ENCODE measurements at regions not wholly inside any gene's neighbourhood (a gene's known extent, or its start where the extent isn't known, plus 50 kb on each side); places are given as distances from the start of the nearest gene placed in this dataset.

DNA sequence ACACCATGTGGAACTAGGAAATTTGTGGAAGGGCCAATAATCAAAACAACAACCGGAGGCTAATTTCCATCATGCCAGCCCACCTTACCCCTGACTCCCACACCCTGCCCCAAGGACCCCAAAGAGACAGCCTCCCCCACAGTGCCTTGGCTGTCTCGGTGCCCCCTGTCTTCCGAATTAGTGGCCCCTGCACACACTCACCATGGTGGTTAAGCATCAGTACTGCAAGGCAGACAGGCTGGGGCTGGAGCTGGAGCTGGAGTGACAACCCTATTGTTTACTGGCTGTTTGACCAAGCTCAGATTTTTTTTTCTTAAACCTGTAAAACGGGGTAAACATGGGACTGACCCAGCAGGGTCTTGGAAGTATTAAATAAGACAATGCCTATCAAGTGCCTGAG is 238.0 kb downstream of the TFAP2C start:
- no peaks in the 10 kb centered on the region for H3K36me3 ChIP-seq
- peaks cover 38% of the 10 kb centered on the region for H3K4me1 ChIP-seq
- no peaks in the 10 kb centered on the region for H3K27me3 ChIP-seq
- intact Hi-C loops (cut with DNase I) = no loop called here
- H3K4me3 ChIP-seq = no peak overlapping the region
- TF ChIP-seq POLR2AphosphoS5 (IDR thresholded peaks at IDR 0.05; ENCODE audit: insufficient read depth in 1 of 2, low read depth in 1 of 2) (no peak), POLR2A (IDR thresholded peaks at IDR 0.05) (no peak)
- TF ChIP-seq, protein P1, sequence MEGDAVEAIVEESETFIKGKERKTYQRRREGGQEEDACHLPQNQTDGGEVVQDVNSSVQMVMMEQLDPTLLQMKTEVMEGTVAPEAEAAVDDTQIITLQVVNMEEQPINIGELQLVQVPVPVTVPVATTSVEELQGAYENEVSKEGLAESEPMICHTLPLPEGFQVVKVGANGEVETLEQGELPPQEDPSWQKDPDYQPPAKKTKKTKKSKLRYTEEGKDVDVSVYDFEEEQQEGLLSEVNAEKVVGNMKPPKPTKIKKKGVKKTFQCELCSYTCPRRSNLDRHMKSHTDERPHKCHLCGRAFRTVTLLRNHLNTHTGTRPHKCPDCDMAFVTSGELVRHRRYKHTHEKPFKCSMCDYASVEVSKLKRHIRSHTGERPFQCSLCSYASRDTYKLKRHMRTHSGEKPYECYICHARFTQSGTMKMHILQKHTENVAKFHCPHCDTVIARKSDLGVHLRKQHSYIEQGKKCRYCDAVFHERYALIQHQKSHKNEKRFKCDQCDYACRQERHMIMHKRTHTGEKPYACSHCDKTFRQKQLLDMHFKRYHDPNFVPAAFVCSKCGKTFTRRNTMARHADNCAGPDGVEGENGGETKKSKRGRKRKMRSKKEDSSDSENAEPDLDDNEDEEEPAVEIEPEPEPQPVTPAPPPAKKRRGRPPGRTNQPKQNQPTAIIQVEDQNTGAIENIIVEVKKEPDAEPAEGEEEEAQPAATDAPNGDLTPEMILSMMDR (IDR thresholded peaks at IDR 0.05) = no peak
- H3K9me3 ChIP-seq = no peaks in the 10 kb centered on the region
- no peak for DNase-seq (ENCODE audit: extremely low spot score in 2 of 2)
- no peak overlapping the region for H3K27ac ChIP-seq

DNA sequence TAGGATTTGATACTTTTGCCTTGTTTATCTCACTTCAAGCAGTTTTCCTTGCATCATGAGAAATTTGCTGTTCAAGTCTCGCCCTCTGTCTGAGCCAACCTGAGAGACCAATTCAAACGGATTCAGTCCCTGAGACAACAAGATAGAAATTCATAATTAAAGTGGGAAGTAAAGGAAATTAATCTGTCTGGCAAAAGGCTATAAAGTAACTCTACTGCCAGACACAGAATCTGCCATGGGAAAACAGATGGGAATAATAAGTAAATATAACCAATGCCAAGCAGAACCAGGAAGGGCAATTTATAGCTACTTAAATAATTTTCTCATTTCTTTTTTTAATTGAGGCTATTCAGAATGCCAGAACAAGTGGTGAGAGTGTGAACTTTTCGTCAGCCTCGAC is 239.6 kb downstream of the TFAP2C start:
- H3K27me3 ChIP-seq = no peaks in the 10 kb centered on the region
- H3K4me1 ChIP-seq = peaks cover 38% of the 10 kb centered on the region
- H3K4me3 ChIP-seq = no peak overlapping the region
- DNase-seq (ENCODE audit: extremely low spot score in 2 of 2) = no peak
- no peaks in the 10 kb centered on the region for H3K9me3 ChIP-seq
- TF ChIP-seq POLR2AphosphoS5 (IDR thresholded peaks at IDR 0.05; ENCODE audit: insufficient read depth in 1 of 2, low read depth in 1 of 2) (no peak), POLR2A (IDR thresholded peaks at IDR 0.05) (no peak)
- TF ChIP-seq, protein P1 (IDR thresholded peaks at IDR 0.05) = no peak
- intact Hi-C loops (cut with DNase I) = no loop called here
- no peak overlapping the region for H3K27ac ChIP-seq
- no peaks in the 10 kb centered on the region for H3K36me3 ChIP-seq

DNA sequence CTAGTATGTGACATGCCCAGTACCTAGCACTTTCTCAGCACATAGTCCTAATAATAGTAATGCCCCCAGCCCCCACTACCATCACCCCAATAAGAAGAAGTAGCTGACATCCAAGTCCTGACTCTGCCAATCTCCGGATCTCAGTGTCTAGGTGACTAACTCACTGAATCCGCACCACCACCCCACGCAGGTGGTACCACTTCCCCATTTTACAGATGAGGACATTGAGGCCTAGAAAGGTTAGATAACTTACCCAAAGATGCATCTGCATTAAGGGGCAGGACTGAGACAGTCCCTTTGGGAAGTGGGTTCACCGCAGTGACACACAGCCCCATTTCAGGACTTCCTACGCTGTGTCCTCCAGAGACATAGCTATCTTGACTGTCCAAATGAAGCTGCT is 241.2 kb downstream of the TFAP2C start:
- DNase-seq (ENCODE audit: extremely low spot score in 2 of 2) = no peak
- Histone ChIP-seq H3K27ac (no peak overlapping the region), H3K4me3 (no peak overlapping the region), H3K36me3 (no peaks in the 10 kb centered on the region), H3K9me3 (no peaks in the 10 kb centered on the region), H3K4me1 (peaks cover 39% of the 10 kb centered on the region), H3K27me3 (no peaks in the 10 kb centered on the region)
- no peak for TF ChIP-seq POLR2A (IDR thresholded peaks at IDR 0.05)
- no peak for TF ChIP-seq POLR2AphosphoS5 (IDR thresholded peaks at IDR 0.05; ENCODE audit: insufficient read depth in 1 of 2, low read depth in 1 of 2)
- TF ChIP-seq, protein P1 (IDR thresholded peaks at IDR 0.05) = no peak
- intact Hi-C loops (cut with DNase I) = no loop called here

DNA sequence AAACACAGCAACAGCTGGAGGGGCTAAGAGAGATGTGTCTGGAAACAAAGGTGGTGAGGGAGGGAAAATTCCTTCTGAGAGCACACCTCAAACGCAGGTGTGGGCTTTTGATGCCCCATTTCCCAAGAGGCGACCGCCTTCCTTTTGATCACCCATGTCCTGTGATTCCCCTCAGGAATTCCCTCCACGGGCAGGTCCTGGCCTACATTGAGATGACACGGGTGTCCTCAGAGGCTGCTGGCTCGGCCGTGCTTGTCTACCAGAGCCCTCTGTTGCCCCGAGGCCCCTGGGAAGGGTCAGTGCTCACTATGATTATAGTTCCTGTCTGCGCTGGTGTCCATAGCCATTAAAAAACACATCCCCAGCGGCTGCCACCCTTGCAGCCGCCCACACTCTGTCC is 242.6 kb downstream of the TFAP2C start:
- intact Hi-C loops (cut with DNase I) = no loop called here
- Histone ChIP-seq H3K27me3 (no peaks in the 10 kb centered on the region), H3K36me3 (no peaks in the 10 kb centered on the region), H3K27ac (no peak overlapping the region), H3K4me1 (peaks cover 33% of the 10 kb centered on the region), H3K4me3 (no peak overlapping the region), H3K9me3 (no peaks in the 10 kb centered on the region)
- no peak for DNase-seq (ENCODE audit: extremely low spot score in 2 of 2)
- TF ChIP-seq, protein P1 (IDR thresholded peaks at IDR 0.05) = no peak
- TF ChIP-seq POLR2A (IDR thresholded peaks at IDR 0.05) = no peak
- no peak for TF ChIP-seq POLR2AphosphoS5 (IDR thresholded peaks at IDR 0.05; ENCODE audit: insufficient read depth in 1 of 2, low read depth in 1 of 2)

DNA sequence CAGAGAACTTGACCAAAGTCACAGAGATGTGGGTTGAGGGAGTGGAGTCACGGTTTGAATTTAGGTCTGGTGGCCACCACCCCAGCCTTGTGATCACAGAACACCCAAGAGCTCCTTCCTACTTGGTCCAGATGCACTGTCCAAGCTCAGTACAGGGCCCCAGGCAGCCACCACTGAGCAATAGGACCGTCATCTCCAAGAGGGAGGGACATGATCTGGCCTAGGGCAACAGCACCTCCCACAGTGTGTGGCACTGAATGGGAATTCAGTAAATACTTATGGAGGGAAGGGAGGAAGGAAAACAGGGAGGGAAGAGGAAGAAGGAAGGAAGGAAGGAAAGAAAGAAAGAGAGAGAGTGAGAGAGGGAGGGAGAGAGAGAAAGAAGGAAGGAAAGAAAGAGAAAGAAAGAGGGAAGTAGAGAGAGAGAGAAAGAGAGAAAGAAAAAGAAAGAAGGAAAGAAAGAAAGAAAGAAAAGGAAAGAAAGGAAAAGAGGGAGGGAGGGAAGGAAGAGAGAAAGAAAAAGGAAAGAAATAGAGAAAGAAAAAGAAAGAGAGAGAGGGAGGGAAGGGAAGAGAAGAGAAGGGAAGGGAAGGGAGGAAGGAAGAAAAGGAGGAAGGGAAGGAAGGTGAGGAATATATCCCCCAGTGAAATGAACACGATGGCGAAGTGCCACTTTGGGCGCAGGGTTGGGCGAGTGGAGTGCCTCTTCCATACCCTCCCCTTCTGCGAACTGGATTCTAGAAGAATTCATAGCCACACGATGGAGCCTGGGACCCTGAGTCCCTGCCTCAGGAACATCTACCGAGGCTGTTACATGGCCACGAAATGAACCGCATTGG is 243.7 kb downstream of the TFAP2C start:
- Histone ChIP-seq H3K9me3 (no peaks in the 10 kb centered on the region), H3K36me3 (no peaks in the 10 kb centered on the region), H3K27ac (no peak overlapping the region), H3K4me3 (no peak overlapping the region), H3K27me3 (no peaks in the 10 kb centered on the region), H3K4me1 (peaks cover 23% of the 10 kb centered on the region)
- no peak for TF ChIP-seq POLR2A (IDR thresholded peaks at IDR 0.05)
- TF ChIP-seq, protein P1 (IDR thresholded peaks at IDR 0.05) = no peak
- no peak for TF ChIP-seq POLR2AphosphoS5 (IDR thresholded peaks at IDR 0.05; ENCODE audit: insufficient read depth in 1 of 2, low read depth in 1 of 2)
- DNase-seq (ENCODE audit: extremely low spot score in 2 of 2) = no peak
- intact Hi-C loops (cut with DNase I) = no loop called here

Data from vagina (tissue), 2 donors.